ENCODE measurements at regions not wholly inside any gene's neighbourhood (a gene's known extent, or its start where the extent isn't known, plus 50 kb on each side); places are given as distances from the start of the nearest gene placed in this dataset.

GRCh38 chr2:195451160-195451559, 205.9 kb upstream of the SLC39A10 start:
- Histone ChIP-seq H3K27ac (no peak overlapping the region), H3K9me3 (no peaks in the 10 kb centered on the region), H3K4me3 (no peak overlapping the region), H3K4me1 (no peaks in the 10 kb centered on the region), H3K27me3 (replicated peaks in 1 of 7) (no peaks in the 10 kb centered on the region), H3K36me3 (no peaks in the 10 kb centered on the region)
- 83 to 89% (median 84%) methylated on average over 4 of the region's 4 CpGs for WGBS, 5 donors
- TF ChIP-seq POLR2A (IDR thresholded peaks at IDR 0.05) (no peak), CTCF (IDR thresholded peaks at IDR 0.05 in 8 of 11, conservative IDR thresholded peaks at IDR 0.05 in 3 of 11) (no peak), POLR2AphosphoS5 (IDR thresholded peaks at IDR 0.05) (no peak)
- DNase-seq = no peak
- intact Hi-C loops (cut with DNase I; ENCODE audit: low total_unique reads) = no loop called here

- no peaks in the 10 kb centered on the region for H3K36me3 ChIP-seq
- no peaks in the 10 kb centered on the region for H3K4me1 ChIP-seq
- intact Hi-C loops (cut with DNase I; ENCODE audit: low total_unique reads) = no loop called here
- no peaks in the 10 kb centered on the region for H3K9me3 ChIP-seq
- 75 to 87% (median 83%) methylated on average over 3 of the region's 3 CpGs for WGBS, 5 donors
- DNase-seq = no peak
- TF ChIP-seq POLR2AphosphoS5 (IDR thresholded peaks at IDR 0.05) = no peak
- no peak for TF ChIP-seq POLR2A (IDR thresholded peaks at IDR 0.05)
- no peak for TF ChIP-seq CTCF (IDR thresholded peaks at IDR 0.05 in 8 of 11, conservative IDR thresholded peaks at IDR 0.05 in 3 of 11)
- H3K27ac ChIP-seq = no peak overlapping the region
- no peaks in the 10 kb centered on the region for H3K27me3 ChIP-seq (replicated peaks in 1 of 7)
- H3K4me3 ChIP-seq = no peak overlapping the region
Measured at GRCh38 chr2:195450552-195451113, 206.4 kb upstream of the SLC39A10 start.

GRCh38 chr2:195447323-195447975, 209.6 kb upstream of the SLC39A10 start:
- TF ChIP-seq CTCF (IDR thresholded peaks at IDR 0.05 in 8 of 11, conservative IDR thresholded peaks at IDR 0.05 in 3 of 11) = no peak
- no peak for TF ChIP-seq POLR2A (IDR thresholded peaks at IDR 0.05)
- intact Hi-C loops (cut with DNase I; ENCODE audit: low total_unique reads) = no loop called here
- WGBS, 5 donors = 80 to 93% (median 87%) methylated on average over 5 of the region's 5 CpGs

GRCh38 chr2:195445639-195446038, 211.4 kb upstream of the SLC39A10 start:
- DNase-seq = no peak
- Histone ChIP-seq H3K9me3 (peaks cover 3 to 29% (median 27%) of the 10 kb centered on the region in 8 donors), H3K4me1 (no peaks in the 10 kb centered on the region), H3K27ac (no peak overlapping the region), H3K4me3 (no peak overlapping the region), H3K36me3 (no peaks in the 10 kb centered on the region), H3K27me3 (replicated peaks in 1 of 7) (no peaks in the 10 kb centered on the region)
- intact Hi-C loops (cut with DNase I; ENCODE audit: low total_unique reads) = no loop called here
- WGBS, 5 donors = 67 to 80% (median 74%) methylated on average over 1 of the region's 1 CpG
- TF ChIP-seq CTCF (IDR thresholded peaks at IDR 0.05 in 8 of 11, conservative IDR thresholded peaks at IDR 0.05 in 3 of 11) (no peak), POLR2AphosphoS5 (IDR thresholded peaks at IDR 0.05) (no peak), POLR2A (IDR thresholded peaks at IDR 0.05) (no peak)

More at GRCh38 chr2:195447323-195447975, 209.6 kb upstream of the SLC39A10 start:
- Histone ChIP-seq H3K36me3 (no peaks in the 10 kb centered on the region), H3K27me3 (replicated peaks in 1 of 7) (no peaks in the 10 kb centered on the region), H3K27ac (no peak overlapping the region), H3K4me1 (no peaks in the 10 kb centered on the region), H3K9me3 (peaks cover under 1 to 11% (median 9%) of the 10 kb centered on the region in 8 donors), H3K4me3 (no peak overlapping the region)
- DNase-seq = no peak

All from spleen (tissue), 11 donors.